ENCODE measurements at regions not wholly inside any gene's neighbourhood (a gene's known extent, or its start where the extent isn't known, plus 50 kb on each side); places are given as distances from the start of the nearest gene placed in this dataset.

- TF ChIP-seq CTCF (IDR thresholded peaks at IDR 0.05; ENCODE audit: extremely low read depth in 1 of 2, insufficient read depth in 1 of 2, low read depth in 1 of 2, low read length in 2 of 2) (no peak), POLR2AphosphoS5 (IDR thresholded peaks at IDR 0.05; ENCODE audit: insufficient read depth, low read depth, low read length) (no peak), EZH2 (IDR thresholded peaks at IDR 0.05; ENCODE audit: borderline replicate concordance, low read depth, low read length, severe bottlenecking) (no peak), POLR2A (IDR thresholded peaks at IDR 0.05; ENCODE audit: low read depth, low read length) (no peak), GATA2 (IDR thresholded peaks at IDR 0.05; ENCODE audit: insufficient read depth, insufficient read length, low read depth, low read length) (no peak), JUN (IDR thresholded peaks at IDR 0.05; ENCODE audit: borderline replicate concordance, insufficient read depth, insufficient read length, low read depth) (no peak), FOS (IDR thresholded peaks at IDR 0.05; ENCODE audit: borderline replicate concordance, insufficient read depth, low read length) (no peak)
- TF ChIP-seq, protein P1, sequence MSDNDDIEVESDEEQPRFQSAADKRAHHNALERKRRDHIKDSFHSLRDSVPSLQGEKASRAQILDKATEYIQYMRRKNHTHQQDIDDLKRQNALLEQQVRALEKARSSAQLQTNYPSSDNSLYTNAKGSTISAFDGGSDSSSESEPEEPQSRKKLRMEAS (IDR thresholded peaks at IDR 0.05; ENCODE audit: insufficient read depth, insufficient read length), result no peak
Observed at GRCh38 chrX:55335296-55335695, 70.6 kb upstream of the PAGE3 start.
